ENCODE measurements at regions not wholly inside any gene's neighbourhood (a gene's known extent, or its start where the extent isn't known, plus 50 kb on each side); places are given as distances from the start of the nearest gene placed in this dataset.

- H3K27me3 ChIP-seq, result no peaks in the 10 kb centered on the region
- H3K36me3 ChIP-seq, result no peaks in the 10 kb centered on the region
- ATAC-seq (no peak), DNase-seq (no peak)
- TF ChIP-seq CTCF (IDR thresholded peaks at IDR 0.05), result no peak
- H3K4me1 ChIP-seq, result no peaks in the 10 kb centered on the region
- H3K9me3 ChIP-seq, result no peaks in the 10 kb centered on the region
- no peak overlapping the region for H3K27ac ChIP-seq
- intact Hi-C loops (cut with DNase I), result no loop called here
- H3K4me3 ChIP-seq, result no peak overlapping the region
These were observed 208.0 kb upstream of the DIO2 start for GRCh38 chr14:80419345-80419744.

GRCh38 chr14:80415636-80416035 is 204.3 kb upstream of the DIO2 start:
- no peaks in the 10 kb centered on the region for H3K4me1 ChIP-seq
- ATAC-seq (no peak), DNase-seq (no peak)
- H3K9me3 ChIP-seq, result no peaks in the 10 kb centered on the region
- no peaks in the 10 kb centered on the region for H3K36me3 ChIP-seq
- TF ChIP-seq CTCF (IDR thresholded peaks at IDR 0.05), result no peak
- H3K27me3 ChIP-seq, result no peaks in the 10 kb centered on the region
- intact Hi-C loops (cut with DNase I), result no loop called here
- H3K4me3 ChIP-seq, result no peak overlapping the region
- H3K27ac ChIP-seq, result no peak overlapping the region

GRCh38 chr14:80414080-80414479 is 202.8 kb upstream of the DIO2 start:
- TF ChIP-seq CTCF (IDR thresholded peaks at IDR 0.05), result no peak
- Histone ChIP-seq H3K36me3 (no peaks in the 10 kb centered on the region), H3K4me3 (no peak overlapping the region), H3K27me3 (no peaks in the 10 kb centered on the region), H3K9me3 (no peaks in the 10 kb centered on the region), H3K4me1 (no peaks in the 10 kb centered on the region), H3K27ac (no peak overlapping the region)
- ATAC-seq (no peak), DNase-seq (no peak)
- intact Hi-C loops (cut with DNase I), result no loop called here

- no peak overlapping the region for H3K4me3 ChIP-seq
- H3K9me3 ChIP-seq, result no peaks in the 10 kb centered on the region
- TF ChIP-seq CTCF (IDR thresholded peaks at IDR 0.05), result no peak
- H3K27me3 ChIP-seq, result no peaks in the 10 kb centered on the region
- ATAC-seq, result no peak
- H3K36me3 ChIP-seq, result no peaks in the 10 kb centered on the region
- DNase-seq, result no peak
- no peak overlapping the region for H3K27ac ChIP-seq
- no peaks in the 10 kb centered on the region for H3K4me1 ChIP-seq
- intact Hi-C loops (cut with DNase I), result no loop called here
These were observed 193.1 kb upstream of the DIO2 start for GRCh38 chr14:80404413-80404812.

- DNase-seq (no peak), ATAC-seq (no peak)
- TF ChIP-seq CTCF (IDR thresholded peaks at IDR 0.05), result no peak
- no peak overlapping the region for H3K27ac ChIP-seq
- H3K9me3 ChIP-seq, result peaks cover 0 to 6% of the 10 kb centered on the region in 2 donors
- H3K36me3 ChIP-seq, result no peaks in the 10 kb centered on the region
- H3K27me3 ChIP-seq, result no peaks in the 10 kb centered on the region
- intact Hi-C loops (cut with DNase I), result no loop called here
- H3K4me3 ChIP-seq, result no peak overlapping the region
- H3K4me1 ChIP-seq, result no peaks in the 10 kb centered on the region
These were observed 191.7 kb upstream of the DIO2 start for GRCh38 chr14:80403036-80403435.
